ENCODE measurements at regions not wholly inside any gene's neighbourhood (a gene's known extent, or its start where the extent isn't known, plus 50 kb on each side); places are given as distances from the start of the nearest gene placed in this dataset.

- no peak for DNase-seq (ENCODE audit: low read depth, low spot score)
- Mint-ChIP-seq H3K9me3 (peaks cover 6% of the 10 kb centered on the region), H3K36me3 (ENCODE audit: low read depth) (no peaks in the 10 kb centered on the region), H3K27ac (ENCODE audit: unreplicated experiment) (no peak overlapping the region), H3K4me3 (no peak overlapping the region), H3K27me3 (ENCODE audit: low read depth) (no peaks in the 10 kb centered on the region), H3K4me1 (no peaks in the 10 kb centered on the region)
- no peak for TF ChIP-seq CTCF (conservative IDR thresholded peaks at IDR 0.05)
Observed at GRCh38 chr20:11145616-11146015, 471.8 kb upstream of the JAG1 start.

- no peak overlapping the region for H3K27ac Mint-ChIP-seq (ENCODE audit: unreplicated experiment)
- no peak for TF ChIP-seq CTCF (conservative IDR thresholded peaks at IDR 0.05)
- no peak for DNase-seq (ENCODE audit: low read depth, low spot score)
- peaks cover 11% of the 10 kb centered on the region for H3K4me1 Mint-ChIP-seq
- H3K36me3 Mint-ChIP-seq (ENCODE audit: low read depth): peaks cover 2% of the 10 kb centered on the region
- H3K4me3 Mint-ChIP-seq: no peak overlapping the region
- H3K27me3 Mint-ChIP-seq (ENCODE audit: low read depth): no peaks in the 10 kb centered on the region
- H3K9me3 Mint-ChIP-seq: no peaks in the 10 kb centered on the region
Observed at GRCh38 chr20:11153819-11154218, 480.0 kb upstream of the JAG1 start.

- Mint-ChIP-seq H3K27ac (ENCODE audit: unreplicated experiment) (no peak overlapping the region), H3K4me3 (no peak overlapping the region), H3K36me3 (ENCODE audit: low read depth) (peaks cover 2% of the 10 kb centered on the region), H3K4me1 (peaks cover 11% of the 10 kb centered on the region), H3K9me3 (no peaks in the 10 kb centered on the region), H3K27me3 (ENCODE audit: low read depth) (no peaks in the 10 kb centered on the region)
- no peak for TF ChIP-seq CTCF (conservative IDR thresholded peaks at IDR 0.05)
- no peak for DNase-seq (ENCODE audit: low read depth, low spot score)
Observed at GRCh38 chr20:11155156-11155756, 481.5 kb upstream of the JAG1 start.

GRCh38 chr20:11156922-11157321, 483.1 kb upstream of the JAG1 start:
- H3K4me3 Mint-ChIP-seq: no peak overlapping the region
- TF ChIP-seq CTCF (conservative IDR thresholded peaks at IDR 0.05): no peak
- H3K9me3 Mint-ChIP-seq: no peaks in the 10 kb centered on the region
- no peak for DNase-seq (ENCODE audit: low read depth, low spot score)
- H3K27me3 Mint-ChIP-seq (ENCODE audit: low read depth): no peaks in the 10 kb centered on the region
- H3K27ac Mint-ChIP-seq (ENCODE audit: unreplicated experiment): no peak overlapping the region
- H3K4me1 Mint-ChIP-seq: peaks cover 11% of the 10 kb centered on the region
- H3K36me3 Mint-ChIP-seq (ENCODE audit: low read depth): peaks cover under 1% of the 10 kb centered on the region

GRCh38 chr20:11158146-11158545, 484.3 kb upstream of the JAG1 start:
- H3K9me3 Mint-ChIP-seq: peaks cover under 1% of the 10 kb centered on the region
- no peaks in the 10 kb centered on the region for H3K36me3 Mint-ChIP-seq (ENCODE audit: low read depth)
- no peak for TF ChIP-seq CTCF (conservative IDR thresholded peaks at IDR 0.05)
- DNase-seq (ENCODE audit: low read depth, low spot score): no peak
- no peaks in the 10 kb centered on the region for H3K27me3 Mint-ChIP-seq (ENCODE audit: low read depth)
- H3K27ac Mint-ChIP-seq (ENCODE audit: unreplicated experiment): no peak overlapping the region
- H3K4me1 Mint-ChIP-seq: peaks cover 11% of the 10 kb centered on the region
- H3K4me3 Mint-ChIP-seq: no peak overlapping the region

Measured in neural crest cell (in vitro differentiated cells).